Right lobe of liver (tissue), 4 donors: ENCODE measurements at regions not wholly inside any gene's neighbourhood (a gene's known extent, or its start where the extent isn't known, plus 50 kb on each side); places are given as distances from the start of the nearest gene placed in this dataset.

Source experiments
- POLR2A ChIP-seq: fragments of 450-650 bp; IDR thresholded peaks from one replicate; pipeline ENCODE4 v1.6.1; 2017; ENCODE audit warnings: antibody characterized with exemption, mild to moderate bottlenecking
- TF ChIP-seq, protein P1 (sequence below), 4 donors: fragments of 200-600 bp in 3 of 4; fragments of 450-650 bp in 1 of 4; IDR thresholded peaks; one replicate each; pipeline versions ENCODE4 v1.5.1 to v1.8.0; 2016 to 2022; ENCODE audit warnings: antibody characterized with exemption in 4 of 4, mild to moderate bottlenecking in 2 of 4
- donor health status: DM: no; HTN: no; CAD: no.
- donor health status: DM: no; HTN: no; CAD: no.
- donor health status: DM: no; HTN: yes; CAD: no.

- TF ChIP-seq POLR2A: no peak
- TF ChIP-seq, protein P1, sequence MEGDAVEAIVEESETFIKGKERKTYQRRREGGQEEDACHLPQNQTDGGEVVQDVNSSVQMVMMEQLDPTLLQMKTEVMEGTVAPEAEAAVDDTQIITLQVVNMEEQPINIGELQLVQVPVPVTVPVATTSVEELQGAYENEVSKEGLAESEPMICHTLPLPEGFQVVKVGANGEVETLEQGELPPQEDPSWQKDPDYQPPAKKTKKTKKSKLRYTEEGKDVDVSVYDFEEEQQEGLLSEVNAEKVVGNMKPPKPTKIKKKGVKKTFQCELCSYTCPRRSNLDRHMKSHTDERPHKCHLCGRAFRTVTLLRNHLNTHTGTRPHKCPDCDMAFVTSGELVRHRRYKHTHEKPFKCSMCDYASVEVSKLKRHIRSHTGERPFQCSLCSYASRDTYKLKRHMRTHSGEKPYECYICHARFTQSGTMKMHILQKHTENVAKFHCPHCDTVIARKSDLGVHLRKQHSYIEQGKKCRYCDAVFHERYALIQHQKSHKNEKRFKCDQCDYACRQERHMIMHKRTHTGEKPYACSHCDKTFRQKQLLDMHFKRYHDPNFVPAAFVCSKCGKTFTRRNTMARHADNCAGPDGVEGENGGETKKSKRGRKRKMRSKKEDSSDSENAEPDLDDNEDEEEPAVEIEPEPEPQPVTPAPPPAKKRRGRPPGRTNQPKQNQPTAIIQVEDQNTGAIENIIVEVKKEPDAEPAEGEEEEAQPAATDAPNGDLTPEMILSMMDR (IDR thresholded peaks at IDR 0.05): no peak
Observed at GRCh38 chr6:6529275-6529674, 59.2 kb upstream of the LY86 start.
